ENCODE measurements at regions not wholly inside any gene's neighbourhood (a gene's known extent, or its start where the extent isn't known, plus 50 kb on each side); places are given as distances from the start of the nearest gene placed in this dataset.

DNA sequence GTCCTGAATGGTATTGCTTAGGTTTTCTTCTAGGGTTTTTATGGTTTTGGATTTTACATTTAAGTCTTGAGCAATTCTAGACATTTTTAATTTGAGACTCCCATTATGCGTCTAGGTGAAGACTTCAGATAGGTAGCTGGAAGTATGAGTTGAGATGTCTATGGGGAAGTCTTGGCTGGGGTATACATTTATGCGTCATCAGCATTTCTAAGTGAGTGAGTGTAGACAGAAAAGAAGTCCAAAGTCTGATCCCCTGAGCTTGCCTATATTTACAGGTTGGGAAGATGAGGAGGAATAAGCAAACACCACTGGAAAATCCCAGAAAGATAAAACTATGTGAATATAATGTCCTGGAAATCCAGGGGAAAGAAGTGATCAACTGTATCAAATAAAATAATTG, 68.9 kb downstream of the KCNJ2 start:
- no peak for TF ChIP-seq EZH2phosphoT487 (IDR thresholded peaks at IDR 0.05; ENCODE audit: borderline replicate concordance)
- TF ChIP-seq CTCF (conservative IDR thresholded peaks at IDR 0.05; ENCODE audit: low read length), result no peak
- H3K36me3 ChIP-seq (ENCODE audit: insufficient read depth, low read length), result no peaks in the 10 kb centered on the region

GRCh38 chr17:70238646-70239045, 69.3 kb downstream of the KCNJ2 start:
- H3K79me2 ChIP-seq (ENCODE audit: insufficient read depth, low read length), result no peaks in the 10 kb centered on the region
- H3F3A ChIP-seq (ENCODE audit: low read depth), result no peaks in the 10 kb centered on the region
- no peaks in the 10 kb centered on the region for H3K4me1 ChIP-seq (ENCODE audit: insufficient read depth, low read length, poor library complexity, severe bottlenecking)
- H4K20me1 ChIP-seq (ENCODE audit: insufficient read depth, low read length, poor library complexity, severe bottlenecking), result no peaks in the 10 kb centered on the region
- no peaks in the 10 kb centered on the region for H3K36me3 ChIP-seq (ENCODE audit: insufficient read depth, low read length)
- no peak overlapping the region for H3K9ac ChIP-seq (ENCODE audit: low read depth, low read length, poor library complexity, severe bottlenecking)
- no peaks in the 10 kb centered on the region for H3K9me2 ChIP-seq (replicated peaks; ENCODE audit: low read depth, low read length)
- no peak overlapping the region for H2AFZ ChIP-seq (ENCODE audit: low read length)
- no peak for TF ChIP-seq EZH2phosphoT487 (IDR thresholded peaks at IDR 0.05; ENCODE audit: borderline replicate concordance)
- TF ChIP-seq CTCF (conservative IDR thresholded peaks at IDR 0.05; ENCODE audit: low read length), result no peak
- H3K4me2 ChIP-seq (ENCODE audit: low read depth, low read length, poor library complexity, severe bottlenecking), result no peak overlapping the region
- H3K9me3 ChIP-seq (ENCODE audit: insufficient read depth, low read depth, low read length), result no peaks in the 10 kb centered on the region
- H3K4me3 ChIP-seq (ENCODE audit: low read length, poor library complexity, severe bottlenecking), result no peak overlapping the region
- H3K27me3 ChIP-seq (ENCODE audit: insufficient read depth, low read length, poor library complexity, severe bottlenecking), result no peaks in the 10 kb centered on the region

More for the DNA sequence above, 68.9 kb downstream of the KCNJ2 start:
- Histone ChIP-seq H3K9me2 (replicated peaks; ENCODE audit: low read depth, low read length) (no peaks in the 10 kb centered on the region), H3K4me2 (ENCODE audit: low read depth, low read length, poor library complexity, severe bottlenecking) (no peak overlapping the region), H3K4me1 (ENCODE audit: insufficient read depth, low read length, poor library complexity, severe bottlenecking) (no peaks in the 10 kb centered on the region), H2AFZ (ENCODE audit: low read length) (no peak overlapping the region), H3K27me3 (ENCODE audit: insufficient read depth, low read length, poor library complexity, severe bottlenecking) (no peaks in the 10 kb centered on the region), H3F3A (ENCODE audit: low read depth) (no peaks in the 10 kb centered on the region), H4K20me1 (ENCODE audit: insufficient read depth, low read length, poor library complexity, severe bottlenecking) (no peaks in the 10 kb centered on the region), H3K79me2 (ENCODE audit: insufficient read depth, low read length) (no peaks in the 10 kb centered on the region), H3K9ac (ENCODE audit: low read depth, low read length, poor library complexity, severe bottlenecking) (no peak overlapping the region), H3K9me3 (ENCODE audit: insufficient read depth, low read depth, low read length) (no peaks in the 10 kb centered on the region), H3K4me3 (ENCODE audit: low read length, poor library complexity, severe bottlenecking) (no peak overlapping the region)

DNA sequence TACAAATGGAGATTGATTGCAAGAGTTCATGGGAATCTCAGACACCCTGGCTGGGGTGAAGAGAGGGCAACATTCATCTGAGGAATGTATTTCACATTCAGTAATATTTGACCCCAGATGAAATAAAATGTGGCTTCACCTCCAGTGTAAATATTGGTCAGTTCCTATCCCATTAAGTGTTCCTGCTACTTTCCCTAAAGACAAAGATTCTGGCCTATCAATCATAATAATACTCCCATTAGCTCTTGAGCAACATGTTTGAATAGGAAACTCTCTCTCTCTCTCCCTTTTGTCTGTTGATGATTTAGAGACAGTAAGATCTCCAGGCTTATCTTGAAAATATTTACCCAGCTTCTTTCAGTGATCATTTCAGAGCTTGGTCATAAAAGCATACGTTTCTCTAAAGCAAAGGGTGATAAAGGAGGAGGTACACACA, 70.1 kb downstream of the KCNJ2 start:
- H3K36me3 ChIP-seq (ENCODE audit: insufficient read depth, low read length), result no peaks in the 10 kb centered on the region
- TF ChIP-seq EZH2phosphoT487 (IDR thresholded peaks at IDR 0.05; ENCODE audit: borderline replicate concordance) (no peak), CTCF (conservative IDR thresholded peaks at IDR 0.05; ENCODE audit: low read length) (no peak)
- no peaks in the 10 kb centered on the region for H3K27me3 ChIP-seq (ENCODE audit: insufficient read depth, low read length, poor library complexity, severe bottlenecking)
- no peaks in the 10 kb centered on the region for H3K4me1 ChIP-seq (ENCODE audit: insufficient read depth, low read length, poor library complexity, severe bottlenecking)
- H3F3A ChIP-seq (ENCODE audit: low read depth), result no peaks in the 10 kb centered on the region
- H3K4me2 ChIP-seq (ENCODE audit: low read depth, low read length, poor library complexity, severe bottlenecking), result no peak overlapping the region
- H3K79me2 ChIP-seq (ENCODE audit: insufficient read depth, low read length), result no peaks in the 10 kb centered on the region
- H3K9me3 ChIP-seq (ENCODE audit: insufficient read depth, low read depth, low read length), result no peaks in the 10 kb centered on the region
- H2AFZ ChIP-seq (ENCODE audit: low read length), result no peak overlapping the region
- no peak overlapping the region for H3K9ac ChIP-seq (ENCODE audit: low read depth, low read length, poor library complexity, severe bottlenecking)
- no peaks in the 10 kb centered on the region for H4K20me1 ChIP-seq (ENCODE audit: insufficient read depth, low read length, poor library complexity, severe bottlenecking)
- no peak overlapping the region for H3K4me3 ChIP-seq (ENCODE audit: low read length, poor library complexity, severe bottlenecking)
- no peaks in the 10 kb centered on the region for H3K9me2 ChIP-seq (replicated peaks; ENCODE audit: low read depth, low read length)

Measured in Loucy (cell line).